Thymus (tissue), 11 donors: ENCODE measurements at regions not wholly inside any gene's neighbourhood (a gene's known extent, or its start where the extent isn't known, plus 50 kb on each side); places are given as distances from the start of the nearest gene placed in this dataset.
"Not testable (repeated sequence)": the region's sequence is repeated elsewhere in the genome, so short reads cannot be mapped to it uniquely, and the experiment has no call there.

Experiments used
- DNase-seq, 9 donors: peaks; one replicate each; pipeline ENCODE4 v3.0.0-alpha.2; 2013; ENCODE audit warnings: low spot score in 9 of 9, low read depth in 6 of 9, missing footprints in 1 of 9
- H3K27ac ChIP-seq, 2 donors: one replicate each; pipeline ENCODE4 v1.5.1; 2013; ENCODE audit warnings: control low read depth in 1 of 2, low read depth in 1 of 2, low read length in 1 of 2, mild to moderate bottlenecking in 1 of 2, moderate library complexity in 1 of 2
- H3K27me3 ChIP-seq, 2 donors: one replicate each; pipeline ENCODE4 v1.5.1; 2013; ENCODE audit warnings: low read length in 1 of 2; ENCODE audit not compliant: control insufficient read depth in 2 of 2, insufficient read depth in 1 of 2
- H3K36me3 ChIP-seq, 2 donors: one replicate each; pipeline ENCODE4 v1.5.1; 2013; ENCODE audit warnings: low read length in 1 of 2, mild to moderate bottlenecking in 1 of 2, moderate library complexity in 1 of 2; ENCODE audit not compliant: control insufficient read depth in 2 of 2, insufficient read depth in 2 of 2
- H3K4me1 ChIP-seq, 2 donors: one replicate each; pipeline ENCODE4 v1.5.1; 2013; ENCODE audit warnings: low read length in 2 of 2; ENCODE audit not compliant: control insufficient read depth in 2 of 2, insufficient read depth in 2 of 2
- H3K4me3 ChIP-seq, 2 donors: one replicate each; pipeline ENCODE4 v1.5.1; 2013; ENCODE audit warnings: low read length in 2 of 2, control low read depth in 1 of 2, mild to moderate bottlenecking in 1 of 2
- H3K9me3 ChIP-seq, 2 donors: one replicate each; pipeline ENCODE4 v1.5.1; 2013; ENCODE audit warnings: low read length in 1 of 2, mild to moderate bottlenecking in 1 of 2; ENCODE audit not compliant: control insufficient read depth in 2 of 2, insufficient read depth in 1 of 2
- WGBS: extraction: QIAGEN DNeasy Blood & Tissue Kit; methylation state at CpG from one replicate; pipeline ENCODE4 v1.1.7; 2013; 5-methylcytosine and 5-hydroxymethylcytosine counted together
- donor health status: healthy.

DNA sequence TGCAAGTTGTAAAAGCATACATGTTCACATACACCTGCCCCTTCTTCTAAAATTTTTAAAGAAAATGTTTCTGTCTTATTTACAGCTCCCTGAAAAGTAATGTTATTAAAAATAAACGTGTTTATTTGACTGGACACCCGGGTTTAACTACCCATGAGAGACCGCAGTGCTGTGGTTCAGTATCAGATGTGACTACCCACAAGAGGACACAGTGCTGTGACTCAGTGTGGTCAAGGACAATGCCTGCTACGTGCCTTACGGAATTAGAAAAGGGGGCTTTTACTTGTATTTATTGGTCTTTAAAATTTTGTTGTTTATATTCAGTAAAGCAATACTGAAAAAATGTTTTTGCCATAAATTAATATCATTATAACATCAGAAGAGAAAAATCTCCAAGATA, 641.4 kb downstream of the TRIML1 start:
- Histone ChIP-seq H3K4me1 (no peaks in the 10 kb centered on the region), H3K27me3 (no peaks in the 10 kb centered on the region), H3K27ac (no peak overlapping the region), H3K9me3 (peaks cover 0 to 10% of the 10 kb centered on the region in 2 donors), H3K4me3 (no peak overlapping the region), H3K36me3 (no peaks in the 10 kb centered on the region)
- WGBS = 88% methylated on average over 5 of the region's 5 CpGs
- no peak for DNase-seq

DNA sequence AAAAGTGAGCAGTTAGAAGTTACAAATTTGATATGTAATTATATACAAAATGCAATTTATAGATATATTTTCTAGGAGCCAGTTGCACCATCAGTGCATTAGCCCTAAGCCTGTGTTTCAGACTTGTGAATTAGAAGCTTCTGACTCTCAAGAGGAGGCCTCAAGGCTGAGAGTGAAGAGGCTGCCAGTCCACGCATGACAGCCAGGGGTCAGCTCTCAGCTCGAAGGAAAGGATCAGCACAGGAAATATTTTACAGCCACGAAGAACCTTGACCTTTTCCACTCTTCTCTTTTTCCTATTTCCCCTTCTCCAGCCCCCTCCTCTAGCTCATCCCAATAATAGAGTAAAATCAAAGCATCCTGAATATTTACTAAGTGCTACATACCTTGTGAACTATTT, 642.4 kb downstream of the TRIML1 start:
- Histone ChIP-seq H3K4me1 (no peaks in the 10 kb centered on the region), H3K4me3 (no peak overlapping the region), H3K36me3 (no peaks in the 10 kb centered on the region), H3K27me3 (no peaks in the 10 kb centered on the region), H3K27ac (no peak overlapping the region), H3K9me3 (no peaks in the 10 kb centered on the region)
- WGBS = 26% methylated on average over 3 of the region's 3 CpGs
- DNase-seq = no peak

- Histone ChIP-seq H3K9me3 (no peaks in the 10 kb centered on the region), H3K27me3 (no peaks in the 10 kb centered on the region), H3K4me3 (no peak overlapping the region), H3K27ac (no peak overlapping the region), H3K4me1 (no peaks in the 10 kb centered on the region), H3K36me3 (no peaks in the 10 kb centered on the region)
- WGBS = 89% methylated on average over 4 of the region's 4 CpGs
- DNase-seq = no peak
Measured at GRCh38 chr4:188783175-188783574, 643.9 kb downstream of the TRIML1 start.

DNA sequence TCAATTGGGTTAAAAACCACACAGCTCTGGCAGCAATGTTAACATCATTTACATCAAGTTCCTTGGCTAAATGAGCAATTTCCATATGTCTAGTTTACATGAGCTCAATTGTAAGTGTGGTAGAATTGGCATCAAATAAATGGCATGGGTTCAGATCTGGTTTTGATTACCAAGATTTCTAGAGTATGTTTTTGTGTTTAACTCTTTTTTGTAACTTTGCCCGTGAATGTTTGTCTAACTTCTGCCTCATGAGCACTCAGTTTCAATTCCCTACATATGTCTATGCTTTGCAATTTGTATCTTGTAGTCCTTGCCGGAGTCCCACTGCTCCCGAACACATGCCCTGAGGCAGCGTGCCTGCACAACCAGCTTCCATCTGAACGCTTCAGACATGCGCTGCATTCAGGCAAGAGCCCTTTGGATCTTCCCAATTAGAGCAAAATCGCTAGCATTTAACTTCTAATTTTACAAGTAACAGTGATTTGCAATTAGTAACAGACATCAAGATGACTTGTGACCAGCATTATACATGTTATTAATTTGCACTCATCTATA, 644.4 kb downstream of the TRIML1 start:
- Histone ChIP-seq H3K9me3 (no peaks in the 10 kb centered on the region), H3K36me3 (no peaks in the 10 kb centered on the region), H3K4me1 (no peaks in the 10 kb centered on the region), H3K27me3 (no peaks in the 10 kb centered on the region), H3K27ac (no peak overlapping the region), H3K4me3 (no peak overlapping the region)
- WGBS = 93% methylated on average over 7 of the region's 7 CpGs
- DNase-seq = no peak

GRCh38 chr4:188796600-188796999, 657.4 kb downstream of the TRIML1 start:
- 97% methylated on average over 46 of the region's 46 CpGs for WGBS
- H3K4me1 ChIP-seq, DNase-seq, H3K27ac ChIP-seq, H3K9me3 ChIP-seq, H3K36me3 ChIP-seq, H3K27me3 ChIP-seq, H3K4me3 ChIP-seq: not testable (repeated sequence)

DNA sequence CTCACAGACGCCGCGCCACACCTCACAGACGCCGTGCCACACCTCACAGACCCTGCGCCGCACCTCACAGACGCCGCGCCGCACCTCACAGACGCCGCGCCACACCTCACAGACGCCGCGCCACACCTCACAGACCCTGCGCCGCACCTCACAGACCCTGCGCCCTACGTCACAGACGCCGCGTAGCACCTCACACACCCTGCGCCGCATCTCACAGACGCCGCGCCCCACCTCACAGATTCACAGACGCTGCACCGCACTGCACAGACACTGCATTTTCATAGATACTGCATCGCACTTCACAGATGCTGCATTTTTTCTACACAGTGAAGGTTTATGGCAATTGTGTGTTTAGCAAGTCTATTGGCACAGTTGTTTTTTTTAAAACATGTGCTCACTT, 657.8 kb downstream of the TRIML1 start:
- not testable (repeated sequence) for DNase-seq, H3K9me3 ChIP-seq, H3K4me1 ChIP-seq, H3K27ac ChIP-seq, H3K36me3 ChIP-seq, H3K27me3 ChIP-seq, H3K4me3 ChIP-seq
- WGBS = 96% methylated on average over 32 of the region's 32 CpGs

- no peaks in the 10 kb centered on the region for H3K36me3 ChIP-seq
- no peaks in the 10 kb centered on the region for H3K9me3 ChIP-seq
- 84% methylated on average over 4 of the region's 4 CpGs for WGBS
- no peaks in the 10 kb centered on the region for H3K4me1 ChIP-seq
- H3K4me3 ChIP-seq = no peak overlapping the region
- no peak overlapping the region for H3K27ac ChIP-seq
- no peak for DNase-seq
- no peaks in the 10 kb centered on the region for H3K27me3 ChIP-seq
Measured at GRCh38 chr4:188804861-188805260, 665.6 kb downstream of the TRIML1 start.

GRCh38 chr4:188811121-188811520, 671.9 kb downstream of the TRIML1 start:
- 92% methylated on average over 1 of the region's 1 CpG for WGBS
- no peaks in the 10 kb centered on the region for H3K9me3 ChIP-seq
- no peak overlapping the region for H3K27ac ChIP-seq

GRCh38 chr4:188812644-188813043, 673.4 kb downstream of the TRIML1 start:
- DNase-seq = no peak
- Histone ChIP-seq H3K4me3 (no peak overlapping the region), H3K9me3 (no peaks in the 10 kb centered on the region), H3K36me3 (no peaks in the 10 kb centered on the region), H3K4me1 (no peaks in the 10 kb centered on the region), H3K27me3 (no peaks in the 10 kb centered on the region), H3K27ac (no peak overlapping the region)
- 31% methylated on average over 1 of the region's 1 CpG for WGBS

More at GRCh38 chr4:188811121-188811520, 671.9 kb downstream of the TRIML1 start:
- H3K4me1 ChIP-seq = no peaks in the 10 kb centered on the region
- H3K36me3 ChIP-seq = no peaks in the 10 kb centered on the region
- no peak overlapping the region for H3K4me3 ChIP-seq
- H3K27me3 ChIP-seq = no peaks in the 10 kb centered on the region
- no peak for DNase-seq

DNA sequence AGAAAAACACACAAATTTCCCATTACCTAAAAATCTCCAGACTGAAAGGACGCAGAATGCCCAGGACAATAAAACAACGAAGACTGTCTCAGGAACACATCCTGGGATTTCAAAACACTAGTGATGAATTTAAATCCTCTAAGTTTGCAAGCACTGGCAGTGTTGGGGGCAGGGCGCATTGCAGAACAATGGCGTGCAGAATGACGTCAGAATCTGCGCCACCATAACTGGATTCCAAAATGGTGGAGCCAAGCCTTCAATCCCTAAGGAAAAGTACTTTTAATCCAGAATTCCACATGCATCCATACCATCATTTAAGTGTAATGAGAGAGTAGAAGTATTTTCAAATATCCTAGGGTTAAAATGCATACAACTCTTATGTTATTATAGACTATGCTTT, 679.1 kb downstream of the TRIML1 start:
- Histone ChIP-seq H3K4me3 (no peak overlapping the region), H3K27me3 (no peaks in the 10 kb centered on the region), H3K4me1 (no peaks in the 10 kb centered on the region), H3K27ac (no peak overlapping the region), H3K36me3 (no peaks in the 10 kb centered on the region), H3K9me3 (no peaks in the 10 kb centered on the region)
- WGBS = 90% methylated on average over 6 of the region's 6 CpGs
- DNase-seq = no peak
